Esophagus muscularis mucosa (tissue), 4 donors: ENCODE measurements at regions not wholly inside any gene's neighbourhood (a gene's known extent, or its start where the extent isn't known, plus 50 kb on each side); places are given as distances from the start of the nearest gene placed in this dataset.

Experiments
- CTCF ChIP-seq, 3 experiments: fragments of 200-600 bp in 2 of 3; fragments of 450-650 bp in 1 of 3; sonication (generic) in 2 of 3; IDR thresholded peaks; one replicate each; pipeline ENCODE4 v1.5.1; 2017 to 2019; ENCODE audit warnings: antibody characterized with exemption in 3 of 3, mild to moderate bottlenecking in 2 of 3, moderate library complexity in 1 of 3
- EP300 ChIP-seq: sonication (generic); formaldehyde crosslinking; IDR thresholded peaks from one replicate; pipeline ENCODE4 v1.6.1; 2017; ENCODE audit warnings: antibody characterized with exemption
- POLR2A ChIP-seq: fragments of 450-650 bp; IDR thresholded peaks from one replicate; pipeline ENCODE4 v1.6.1; 2017; ENCODE audit warnings: antibody characterized with exemption, moderate library complexity, mild to moderate bottlenecking, low read depth

GRCh38 chr2:142544173-142544572, 333.3 kb upstream of the KYNU start:
- TF ChIP-seq POLR2A = no peak
- no peak for TF ChIP-seq CTCF (IDR thresholded peaks at IDR 0.05)
- no peak for TF ChIP-seq EP300
